GM12874 (cell line): ENCODE measurements at regions not wholly inside any gene's neighbourhood (a gene's known extent, or its start where the extent isn't known, plus 50 kb on each side); places are given as distances from the start of the nearest gene placed in this dataset.

Source experiments
- CTCF ChIP-seq: IDR thresholded peaks from 2 replicates; pipeline ENCODE4 v1.5.1; 2011; ENCODE audit warnings: low read depth, mild to moderate bottlenecking, control low read depth, low read length, moderate library complexity; ENCODE audit not compliant: insufficient read depth

GRCh38 chr2:60219536-60219935, 333.9 kb downstream of the BCL11A start:
- TF ChIP-seq CTCF: no peak

GRCh38 chr2:60216452-60216995, 336.9 kb downstream of the BCL11A start:
- TF ChIP-seq CTCF: no peak

GRCh38 chr2:60215386-60215901, 338.0 kb downstream of the BCL11A start:
- TF ChIP-seq CTCF: no peak

GRCh38 chr2:60214626-60214875, 338.9 kb downstream of the BCL11A start:
- no peak for TF ChIP-seq CTCF

- TF ChIP-seq CTCF: no peak
These were observed 339.4 kb downstream of the BCL11A start for GRCh38 chr2:60213865-60214625.

- no peak for TF ChIP-seq CTCF
These were observed 341.1 kb downstream of the BCL11A start for GRCh38 chr2:60212181-60212945.

GRCh38 chr2:60175290-60175689, 378.2 kb downstream of the BCL11A start:
- no peak for TF ChIP-seq CTCF
